BJ (cell line): ENCODE measurements at regions not wholly inside any gene's neighbourhood (a gene's known extent, or its start where the extent isn't known, plus 50 kb on each side); places are given as distances from the start of the nearest gene placed in this dataset.

Source experiments
- CTCF ChIA-PET: fragments of 350-600 bp; formaldehyde crosslinking; extraction: SDS; loops from one replicate; lab custom pipeline; 2021; ENCODE audit warnings: antibody characterized with exemption, inconsistent platforms; lab: Yijun Ruan, JAX
- POLR2A ChIA-PET: fragments of 300-600 bp; sonication (Branson Sonifier 250); formaldehyde crosslinking; extraction: SDS; loops from one replicate; lab custom pipeline; 2021; ENCODE audit warnings: antibody characterized with exemption; lab: Charles Lee
- DNase-seq: peaks from one replicate; pipeline ENCODE4 v3.0.0-alpha.2; 2011; ENCODE audit warnings: low read depth
- H3K27me3 ChIP-seq: 2 replicates; pipeline ENCODE4 v1.6.0; 2011; ENCODE audit warnings: low read length; ENCODE audit not compliant: control insufficient read depth, insufficient read depth
- H3K36me3 ChIP-seq: 2 replicates; pipeline ENCODE4 v1.5.1; 2011; ENCODE audit warnings: low read length; ENCODE audit not compliant: control insufficient read depth, insufficient read depth
- H3K4me3 ChIP-seq: 2 replicates; pipeline ENCODE4 v1.5.1; 2011; ENCODE audit warnings: low read depth, mild to moderate bottlenecking, control low read depth, low read length
- TF ChIP-seq, protein P1 (sequence below): IDR thresholded peaks from 2 replicates; pipeline ENCODE4 v1.5.1; 2011; ENCODE audit warnings: low read depth, mild to moderate bottlenecking, control low read depth, inconsistent platforms, low read length, moderate library complexity; ENCODE audit not compliant: insufficient read depth

DNA sequence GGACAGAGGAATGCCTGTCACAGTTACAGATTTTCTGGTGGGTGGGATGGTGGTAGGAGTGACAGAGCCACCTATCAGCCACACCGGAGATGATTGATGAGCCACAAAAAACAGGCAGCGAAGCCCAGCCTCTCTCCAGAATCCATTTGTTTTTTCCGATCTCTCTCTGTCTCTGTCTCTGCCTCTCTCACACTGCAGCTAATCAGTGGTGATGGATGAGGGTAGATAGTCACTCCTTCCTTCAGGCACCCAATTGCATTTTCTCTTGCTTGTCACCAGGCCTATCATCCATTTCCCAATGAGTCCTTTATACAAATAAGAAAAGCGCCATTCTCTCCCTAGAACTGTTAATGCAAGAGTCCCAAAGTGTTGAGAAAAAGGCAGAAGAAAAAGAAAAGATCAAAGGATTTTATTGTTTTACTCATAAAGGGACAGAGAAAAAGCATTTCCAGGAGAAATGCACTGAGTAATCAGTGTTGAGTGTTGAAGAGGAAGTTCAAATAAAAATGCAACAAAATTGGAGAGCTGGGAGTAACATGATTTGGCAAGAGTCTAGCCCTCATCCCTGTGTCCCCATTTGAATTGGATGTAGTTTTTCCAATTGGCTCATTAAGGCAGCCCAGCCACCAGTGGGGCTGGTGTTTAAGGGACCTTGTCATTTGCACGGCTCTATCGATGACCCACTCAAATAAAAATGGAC, 1089.3 kb downstream of the TUSC7 start:
- CTCF ChIA-PET = no interaction called here
- DNase-seq = no peak
- POLR2A ChIA-PET = no interaction called here
- TF ChIP-seq, protein P1, sequence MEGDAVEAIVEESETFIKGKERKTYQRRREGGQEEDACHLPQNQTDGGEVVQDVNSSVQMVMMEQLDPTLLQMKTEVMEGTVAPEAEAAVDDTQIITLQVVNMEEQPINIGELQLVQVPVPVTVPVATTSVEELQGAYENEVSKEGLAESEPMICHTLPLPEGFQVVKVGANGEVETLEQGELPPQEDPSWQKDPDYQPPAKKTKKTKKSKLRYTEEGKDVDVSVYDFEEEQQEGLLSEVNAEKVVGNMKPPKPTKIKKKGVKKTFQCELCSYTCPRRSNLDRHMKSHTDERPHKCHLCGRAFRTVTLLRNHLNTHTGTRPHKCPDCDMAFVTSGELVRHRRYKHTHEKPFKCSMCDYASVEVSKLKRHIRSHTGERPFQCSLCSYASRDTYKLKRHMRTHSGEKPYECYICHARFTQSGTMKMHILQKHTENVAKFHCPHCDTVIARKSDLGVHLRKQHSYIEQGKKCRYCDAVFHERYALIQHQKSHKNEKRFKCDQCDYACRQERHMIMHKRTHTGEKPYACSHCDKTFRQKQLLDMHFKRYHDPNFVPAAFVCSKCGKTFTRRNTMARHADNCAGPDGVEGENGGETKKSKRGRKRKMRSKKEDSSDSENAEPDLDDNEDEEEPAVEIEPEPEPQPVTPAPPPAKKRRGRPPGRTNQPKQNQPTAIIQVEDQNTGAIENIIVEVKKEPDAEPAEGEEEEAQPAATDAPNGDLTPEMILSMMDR = no peak
- H3K4me3 ChIP-seq = no peak overlapping the region
- no peaks in the 10 kb centered on the region for H3K36me3 ChIP-seq
- H3K27me3 ChIP-seq = no peaks in the 10 kb centered on the region

DNA sequence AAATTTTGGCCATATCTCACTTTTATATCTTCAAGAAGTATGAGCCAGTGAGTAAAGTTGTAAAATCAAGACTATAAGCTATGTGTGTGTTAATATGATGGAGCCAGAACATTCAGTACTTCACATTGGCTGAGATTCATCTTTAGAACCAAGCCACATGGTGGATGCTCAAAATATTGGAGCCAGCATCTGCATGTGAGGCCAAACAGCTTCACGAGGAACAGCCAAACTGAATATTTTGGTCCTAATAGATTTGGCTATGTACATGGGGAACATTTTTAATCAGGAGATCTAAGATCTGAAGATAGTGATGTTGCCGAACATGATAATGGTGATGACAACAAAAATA, 1089.8 kb downstream of the TUSC7 start:
- Histone ChIP-seq H3K27me3 (no peaks in the 10 kb centered on the region), H3K36me3 (no peaks in the 10 kb centered on the region), H3K4me3 (no peak overlapping the region)
- ChIA-PET CTCF (no interaction called here), POLR2A (no interaction called here)
- DNase-seq = no peak
- TF ChIP-seq, protein P1 = no peak

DNA sequence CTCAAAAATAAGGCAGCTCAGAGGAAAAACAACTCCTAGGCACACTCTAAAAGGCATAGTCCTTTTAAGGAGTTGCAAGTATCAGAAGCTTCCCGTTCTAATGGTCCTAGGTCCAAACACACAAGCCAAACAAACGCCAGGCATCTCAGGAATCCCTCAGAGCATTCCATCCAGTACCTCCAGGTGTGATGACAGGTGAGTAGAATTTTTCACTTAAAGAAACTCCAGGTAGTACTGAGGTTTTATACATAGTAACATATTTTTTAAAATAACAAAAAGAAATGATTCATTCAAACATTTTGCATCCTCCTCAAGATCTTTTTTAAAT, 1092.3 kb downstream of the TUSC7 start:
- no peak overlapping the region for H3K4me3 ChIP-seq
- TF ChIP-seq, protein P1 = no peak
- ChIA-PET POLR2A (no interaction called here), CTCF (no interaction called here)
- H3K27me3 ChIP-seq = no peaks in the 10 kb centered on the region
- no peak for DNase-seq
- no peaks in the 10 kb centered on the region for H3K36me3 ChIP-seq

DNA sequence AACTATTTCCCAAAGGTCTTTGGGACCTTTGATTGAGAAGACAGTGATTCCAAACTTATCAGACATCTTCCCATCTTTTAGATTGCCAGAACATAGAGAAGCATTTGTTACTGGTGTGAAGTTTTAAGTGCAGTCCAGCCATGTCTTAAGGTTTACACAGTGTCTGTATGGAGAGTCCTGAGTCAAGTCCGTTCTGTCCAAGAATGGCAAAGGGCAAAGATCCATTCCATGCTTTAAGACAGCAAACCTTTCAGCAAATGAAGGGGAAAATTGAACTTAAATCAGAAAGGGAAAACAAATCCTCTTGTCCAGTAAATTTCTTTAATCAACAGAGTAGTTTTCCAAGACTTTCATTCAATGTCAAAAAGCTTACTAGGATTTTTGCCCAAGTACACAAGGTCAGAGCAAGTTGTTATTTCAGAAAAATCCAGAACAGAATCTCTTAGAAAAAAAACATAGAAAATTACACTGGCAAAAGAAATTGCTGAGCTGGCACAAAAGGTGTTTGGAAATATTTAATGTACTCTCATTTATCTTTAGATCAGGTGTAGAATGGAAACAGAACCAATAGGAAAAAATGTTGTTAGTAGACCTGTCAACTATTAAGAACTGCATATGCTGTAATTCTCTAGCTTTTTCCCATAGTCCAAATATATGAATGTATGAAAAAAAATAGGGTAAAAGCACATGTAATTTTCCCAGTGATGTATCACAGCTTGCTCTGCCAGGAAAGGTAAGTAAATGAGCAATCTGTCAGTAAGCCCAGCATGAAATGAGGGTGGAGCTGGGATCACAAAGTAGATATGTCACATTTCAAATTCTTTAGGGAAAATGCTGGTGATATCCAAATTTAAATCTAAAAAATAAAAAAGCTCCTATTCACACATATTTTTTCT, 1099.9 kb downstream of the TUSC7 start:
- TF ChIP-seq, protein P1 = no peak
- POLR2A ChIA-PET = no interaction called here
- CTCF ChIA-PET = interaction anchor here (1.1 kb wide), 1 partner anchor 18 kb away, joined by 3 read pairs; no protein-coding TSS in a partner anchor

DNA sequence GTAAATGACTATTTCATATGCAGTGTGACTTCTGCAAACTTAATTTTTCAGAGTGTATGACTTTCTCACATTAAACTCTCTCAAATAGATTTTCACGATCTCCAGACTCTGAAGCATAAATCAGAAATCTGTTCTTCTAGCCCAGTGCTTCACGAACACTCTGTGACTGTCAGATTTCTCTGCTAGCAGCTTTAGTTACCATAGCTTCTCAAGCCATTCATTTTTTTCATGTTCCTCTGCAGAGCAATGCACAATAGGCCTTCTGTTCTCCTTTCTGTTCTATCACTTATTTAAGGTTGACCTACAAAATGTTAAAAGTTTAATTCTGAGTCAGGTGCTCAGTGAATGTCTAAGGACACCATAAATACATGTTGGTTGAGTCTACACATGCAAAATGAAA, 1102.2 kb downstream of the TUSC7 start:
- Histone ChIP-seq H3K36me3 (no peaks in the 10 kb centered on the region), H3K27me3 (no peaks in the 10 kb centered on the region), H3K4me3 (no peak overlapping the region)
- DNase-seq = no peak
- POLR2A ChIA-PET = no interaction called here
- TF ChIP-seq, protein P1 = no peak
- CTCF ChIA-PET = no interaction called here

More for the DNA sequence above, 1099.9 kb downstream of the TUSC7 start:
- Histone ChIP-seq H3K4me3 (no peak overlapping the region), H3K36me3 (no peaks in the 10 kb centered on the region), H3K27me3 (no peaks in the 10 kb centered on the region)
- no peak for DNase-seq
